ENCODE measurements at regions not wholly inside any gene's neighbourhood (a gene's known extent, or its start where the extent isn't known, plus 50 kb on each side); places are given as distances from the start of the nearest gene placed in this dataset.

DNA sequence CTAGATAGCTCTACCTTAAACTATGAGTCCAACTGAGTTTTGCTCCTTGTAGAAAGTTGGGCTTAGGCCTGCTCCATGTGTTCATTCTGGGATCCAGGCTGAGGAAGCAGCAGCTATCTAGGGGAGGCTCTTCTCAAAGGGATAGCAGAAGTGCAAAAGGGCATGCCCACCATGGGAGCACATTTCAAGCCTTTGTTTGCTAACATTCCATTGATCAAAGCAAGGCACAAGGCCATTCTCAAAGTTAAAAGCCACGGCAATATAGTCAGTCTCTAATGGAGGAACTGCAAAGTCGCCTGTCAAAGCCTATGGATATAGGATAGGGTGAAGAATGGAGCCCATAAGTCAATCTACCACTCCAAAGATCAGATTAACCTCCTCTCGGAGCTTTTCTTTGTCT, 488.1 kb upstream of the ARX start:
- no peaks in the 10 kb centered on the region for H3K27me3 ChIP-seq (ENCODE audit: control insufficient read depth, insufficient read depth, low read length)
- WGBS, 2 experiments (ENCODE audit: extremely low coverage in 2 of 2, insufficient read length in 1 of 2) = no CpG with 5 or more reads among the region's 3 CpGs
- intact Hi-C loops (cut with micrococcal nuclease) = no loop called here
- H4K20me1 ChIP-seq (ENCODE audit: insufficient read depth, low read length) = no peaks in the 10 kb centered on the region
- H3K4ac ChIP-seq (ENCODE audit: low read depth, low read length) = no peak overlapping the region
- H2BK20ac ChIP-seq (ENCODE audit: low read depth, low read length) = no peak overlapping the region
- H4K8ac ChIP-seq (ENCODE audit: low read depth in 2 of 2, low read length in 2 of 2) = no peak overlapping the region
- no peak overlapping the region for H2AFZ ChIP-seq (replicated peaks; ENCODE audit: low read length, poor library complexity)
- no peak overlapping the region for H3K4me3 ChIP-seq (ENCODE audit: insufficient read depth, low read depth, low read length)
- dilution Hi-C loops (cut with HindIII; ENCODE audit: low sequenced_read_pairs, unreplicated experiment) = no loop called here
- ChIA-PET POLR2A (ENCODE audit: unreplicated experiment) (no interaction called here), CTCF (no interaction called here)
- no peak overlapping the region for H3K4me2 ChIP-seq (ENCODE audit: low read depth, low read length)
- H3K18ac ChIP-seq (ENCODE audit: low read depth, low read length) = no peak overlapping the region
- H2BK15ac ChIP-seq (ENCODE audit: low read depth, low read length) = no peak overlapping the region
- no peak overlapping the region for H4K91ac ChIP-seq (ENCODE audit: insufficient read depth, low read depth, low read length)
- no peaks in the 10 kb centered on the region for H3K36me3 ChIP-seq (ENCODE audit: control insufficient read depth, insufficient read depth, low read length)
- no peak overlapping the region for H3K56ac ChIP-seq (ENCODE audit: extremely low read depth, insufficient read depth, low read length)
- no peak overlapping the region for H2BK5ac ChIP-seq (ENCODE audit: low read depth, low read length, poor library complexity, severe bottlenecking)
- no peaks in the 10 kb centered on the region for H3K79me1 ChIP-seq (ENCODE audit: low read depth in 1 of 2, low read length in 2 of 2)
- ATAC-seq (ENCODE audit: low read depth) = no peak
- DNase-seq = no peak
- no peak overlapping the region for H2AK5ac ChIP-seq (ENCODE audit: low read depth, low read length)
- no peak overlapping the region for H4K5ac ChIP-seq (ENCODE audit: low read depth, low read length)
- H2AK9ac ChIP-seq (replicated peaks; ENCODE audit: low read depth, low read length, poor library complexity) = no peak overlapping the region
- H3K27ac ChIP-seq (ENCODE audit: insufficient read depth, low read length) = no peak overlapping the region
- H3K9ac ChIP-seq (ENCODE audit: low read depth, low read length) = no peak overlapping the region
- no peak overlapping the region for H3K23ac ChIP-seq (ENCODE audit: low read depth, low read length)
- BruUV-seq (replicated peaks) = no TSS peak
- in situ Hi-C loops (cut with MboI; ENCODE audit: low sequenced_read_pairs) = no loop called here
- H2BK120ac ChIP-seq (ENCODE audit: low read depth, low read length) = no peak overlapping the region
- H3K9me1 ChIP-seq (ENCODE audit: insufficient read depth, low read length) = no peaks in the 10 kb centered on the region
- H3K14ac ChIP-seq (replicated peaks; ENCODE audit: low read depth, low read length) = no peak overlapping the region
- TF ChIP-seq RCOR1 (IDR thresholded peaks at IDR 0.05; ENCODE audit: insufficient replicate concordance, low read length) = no peak
- TF ChIP-seq, protein P1, sequence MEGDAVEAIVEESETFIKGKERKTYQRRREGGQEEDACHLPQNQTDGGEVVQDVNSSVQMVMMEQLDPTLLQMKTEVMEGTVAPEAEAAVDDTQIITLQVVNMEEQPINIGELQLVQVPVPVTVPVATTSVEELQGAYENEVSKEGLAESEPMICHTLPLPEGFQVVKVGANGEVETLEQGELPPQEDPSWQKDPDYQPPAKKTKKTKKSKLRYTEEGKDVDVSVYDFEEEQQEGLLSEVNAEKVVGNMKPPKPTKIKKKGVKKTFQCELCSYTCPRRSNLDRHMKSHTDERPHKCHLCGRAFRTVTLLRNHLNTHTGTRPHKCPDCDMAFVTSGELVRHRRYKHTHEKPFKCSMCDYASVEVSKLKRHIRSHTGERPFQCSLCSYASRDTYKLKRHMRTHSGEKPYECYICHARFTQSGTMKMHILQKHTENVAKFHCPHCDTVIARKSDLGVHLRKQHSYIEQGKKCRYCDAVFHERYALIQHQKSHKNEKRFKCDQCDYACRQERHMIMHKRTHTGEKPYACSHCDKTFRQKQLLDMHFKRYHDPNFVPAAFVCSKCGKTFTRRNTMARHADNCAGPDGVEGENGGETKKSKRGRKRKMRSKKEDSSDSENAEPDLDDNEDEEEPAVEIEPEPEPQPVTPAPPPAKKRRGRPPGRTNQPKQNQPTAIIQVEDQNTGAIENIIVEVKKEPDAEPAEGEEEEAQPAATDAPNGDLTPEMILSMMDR (conservative IDR thresholded peaks at IDR 0.05; ENCODE audit: low read depth, low read length) = no peak
- no peak for TF ChIP-seq NFE2L2 (IDR thresholded peaks at IDR 0.05; ENCODE audit: low read depth, low read length)
- TF ChIP-seq BHLHE40 (IDR thresholded peaks at IDR 0.05; ENCODE audit: low read depth, low read length) = no peak
- TF ChIP-seq FOS (IDR thresholded peaks at IDR 0.05; ENCODE audit: low read depth, low read length) = no peak
- TF ChIP-seq POLR2A (IDR thresholded peaks at IDR 0.05; ENCODE audit: low read depth, low read length) = no peak
- H3K4me1 ChIP-seq (ENCODE audit: control insufficient read depth, insufficient read depth, low read length) = no peaks in the 10 kb centered on the region
- no peaks in the 10 kb centered on the region for H3K9me3 ChIP-seq (ENCODE audit: control insufficient read depth, insufficient read depth, low read length)

Data from IMR-90 (cell line).